ENCODE measurements at regions not wholly inside any gene's neighbourhood (a gene's known extent, or its start where the extent isn't known, plus 50 kb on each side); places are given as distances from the start of the nearest gene placed in this dataset.

DNA sequence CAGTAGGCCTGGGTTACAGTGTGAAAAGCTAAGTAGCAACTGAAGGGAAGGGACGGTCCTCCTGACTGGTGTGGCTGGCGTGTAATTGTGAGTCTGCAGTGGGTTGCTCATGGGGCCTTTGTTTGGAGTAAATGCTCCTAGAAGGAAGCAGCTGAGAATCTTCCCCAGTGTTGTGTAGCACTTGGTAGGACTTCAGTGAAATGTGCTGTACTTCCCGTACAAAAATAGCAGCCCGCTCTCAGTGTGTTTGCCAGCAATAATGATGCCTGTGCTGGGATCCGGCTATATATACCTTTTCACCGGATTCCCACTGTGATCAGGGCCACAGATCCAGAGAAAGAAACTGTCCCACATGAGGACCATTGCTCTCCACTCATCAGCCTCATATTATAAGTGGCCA, 175.7 kb upstream of the NTM start:
- H3K9ac ChIP-seq (ENCODE audit: insufficient read depth, low read length) = no peak overlapping the region
- H3K4me3 ChIP-seq (replicated peaks in 1 of 4; ENCODE audit: control extremely low read depth in 1 of 4, insufficient read depth in 1 of 4, low read depth in 3 of 4, low read length in 4 of 4) = no peak overlapping the region
- no peaks in the 10 kb centered on the region for H3K79me2 ChIP-seq (ENCODE audit: control insufficient read depth, insufficient read depth, low read length)
- H3K27ac ChIP-seq (ENCODE audit: insufficient read depth, low read length) = no peak overlapping the region
- no peaks in the 10 kb centered on the region for H3K4me1 ChIP-seq (ENCODE audit: control insufficient read depth, extremely low read depth, insufficient read depth, low read length)
- DNase-seq (ENCODE audit: low read depth in 2 of 2) = no peak
- H3K36me3 ChIP-seq (ENCODE audit: control insufficient read depth, insufficient read depth, low read length) = no peaks in the 10 kb centered on the region
- H3K9me3 ChIP-seq (ENCODE audit: control insufficient read depth, insufficient read depth, low read depth, low read length) = no peaks in the 10 kb centered on the region
- H3K27me3 ChIP-seq (ENCODE audit: control insufficient read depth, insufficient read depth, low read length) = no peaks in the 10 kb centered on the region
- H2AFZ ChIP-seq (ENCODE audit: low read length) = no peak overlapping the region
- TF ChIP-seq EZH2 (IDR thresholded peaks at IDR 0.05; ENCODE audit: low read length, missing control alignments) (no peak), CTCF (conservative IDR thresholded peaks at IDR 0.05 in 1 of 2, IDR thresholded peaks at IDR 0.05 in 1 of 2; ENCODE audit: low read depth in 1 of 2, low read length in 2 of 2) (no peak)
- no peaks in the 10 kb centered on the region for H4K20me1 ChIP-seq (ENCODE audit: control insufficient read depth, extremely low read depth, insufficient read depth, low read length)
- H3K4me2 ChIP-seq (ENCODE audit: extremely low read depth, insufficient read depth, low read length) = no peak overlapping the region

GRCh38 chr11:131195661-131196517, 174.5 kb upstream of the NTM start:
- Histone ChIP-seq H3K4me1 (ENCODE audit: control insufficient read depth, extremely low read depth, insufficient read depth, low read length) (no peaks in the 10 kb centered on the region), H3K79me2 (ENCODE audit: control insufficient read depth, insufficient read depth, low read length) (no peaks in the 10 kb centered on the region), H3K36me3 (ENCODE audit: control insufficient read depth, insufficient read depth, low read length) (no peaks in the 10 kb centered on the region), H3K27ac (ENCODE audit: insufficient read depth, low read length) (no peak overlapping the region), H3K4me3 (replicated peaks in 1 of 4; ENCODE audit: control extremely low read depth in 1 of 4, insufficient read depth in 1 of 4, low read depth in 3 of 4, low read length in 4 of 4) (no peak overlapping the region), H3K27me3 (ENCODE audit: control insufficient read depth, insufficient read depth, low read length) (no peaks in the 10 kb centered on the region), H2AFZ (ENCODE audit: low read length) (no peak overlapping the region), H3K9me3 (ENCODE audit: control insufficient read depth, insufficient read depth, low read depth, low read length) (no peaks in the 10 kb centered on the region), H3K4me2 (ENCODE audit: extremely low read depth, insufficient read depth, low read length) (no peak overlapping the region), H3K9ac (ENCODE audit: insufficient read depth, low read length) (no peak overlapping the region), H4K20me1 (ENCODE audit: control insufficient read depth, extremely low read depth, insufficient read depth, low read length) (no peaks in the 10 kb centered on the region)
- peak; percentile 40 to 50 for DNase-seq (ENCODE audit: low read depth in 2 of 2)
- TF ChIP-seq EZH2 (IDR thresholded peaks at IDR 0.05; ENCODE audit: low read length, missing control alignments) (no peak), CTCF (conservative IDR thresholded peaks at IDR 0.05 in 1 of 2, IDR thresholded peaks at IDR 0.05 in 1 of 2; ENCODE audit: low read depth in 1 of 2, low read length in 2 of 2) (no peak)

DNA sequence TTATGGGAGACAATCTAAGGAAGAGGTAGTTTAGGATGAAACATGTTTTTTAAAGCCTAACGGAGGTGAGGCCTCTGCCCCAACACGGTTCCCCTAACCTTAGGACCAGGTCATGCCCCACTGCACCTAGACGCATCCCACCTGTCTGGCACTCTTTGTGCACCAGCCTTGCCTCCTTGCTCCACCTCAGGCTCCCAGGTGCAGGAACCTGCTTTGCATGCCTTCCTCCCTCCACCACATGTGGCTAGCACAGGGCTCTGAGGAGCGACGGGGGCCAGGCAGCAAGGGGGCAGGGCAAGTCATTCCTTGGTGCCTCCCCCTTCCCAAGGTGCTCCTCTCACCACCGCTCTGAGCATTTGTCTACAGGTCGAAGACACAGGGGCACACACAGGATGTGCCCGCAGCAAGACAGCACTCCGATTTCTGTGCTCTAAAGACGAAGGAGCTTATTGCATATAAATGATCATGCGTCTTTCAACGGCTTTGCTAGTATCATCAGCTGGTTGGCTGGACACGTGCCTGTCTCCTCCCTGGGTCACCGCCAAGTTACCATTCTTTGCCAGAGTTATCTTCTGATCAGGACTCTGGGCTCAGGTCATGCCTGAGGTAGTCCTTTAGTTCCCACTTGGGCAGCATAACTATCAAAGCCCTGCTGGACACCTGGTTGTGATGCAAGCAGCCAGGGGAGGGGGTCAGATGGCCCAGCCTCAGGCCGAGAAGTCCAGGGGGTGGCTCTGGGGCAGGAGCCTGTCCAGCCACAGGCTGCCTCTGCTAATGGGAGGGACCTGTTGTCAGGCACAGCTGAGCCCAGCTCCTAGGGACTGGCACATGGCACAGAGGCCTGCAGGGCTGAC, 172.0 kb upstream of the NTM start:
- no peak overlapping the region for H3K4me2 ChIP-seq (ENCODE audit: extremely low read depth, insufficient read depth, low read length)
- H3K27me3 ChIP-seq (ENCODE audit: control insufficient read depth, insufficient read depth, low read length) = no peaks in the 10 kb centered on the region
- DNase-seq (ENCODE audit: low read depth in 2 of 2) = no peak
- H3K4me3 ChIP-seq (replicated peaks in 1 of 4; ENCODE audit: control extremely low read depth in 1 of 4, insufficient read depth in 1 of 4, low read depth in 3 of 4, low read length in 4 of 4) = no peak overlapping the region
- H3K4me1 ChIP-seq (ENCODE audit: control insufficient read depth, extremely low read depth, insufficient read depth, low read length) = no peaks in the 10 kb centered on the region
- no peaks in the 10 kb centered on the region for H3K79me2 ChIP-seq (ENCODE audit: control insufficient read depth, insufficient read depth, low read length)
- H4K20me1 ChIP-seq (ENCODE audit: control insufficient read depth, extremely low read depth, insufficient read depth, low read length) = no peaks in the 10 kb centered on the region
- no peak overlapping the region for H3K9ac ChIP-seq (ENCODE audit: insufficient read depth, low read length)
- TF ChIP-seq CTCF (conservative IDR thresholded peaks at IDR 0.05 in 1 of 2, IDR thresholded peaks at IDR 0.05 in 1 of 2; ENCODE audit: low read depth in 1 of 2, low read length in 2 of 2) (no peak), EZH2 (IDR thresholded peaks at IDR 0.05; ENCODE audit: low read length, missing control alignments) (no peak)
- no peaks in the 10 kb centered on the region for H3K36me3 ChIP-seq (ENCODE audit: control insufficient read depth, insufficient read depth, low read length)
- no peak overlapping the region for H2AFZ ChIP-seq (ENCODE audit: low read length)
- H3K9me3 ChIP-seq (ENCODE audit: control insufficient read depth, insufficient read depth, low read depth, low read length) = no peaks in the 10 kb centered on the region
- no peak overlapping the region for H3K27ac ChIP-seq (ENCODE audit: insufficient read depth, low read length)
